ENCODE measurements at regions not wholly inside any gene's neighbourhood (a gene's known extent, or its start where the extent isn't known, plus 50 kb on each side); places are given as distances from the start of the nearest gene placed in this dataset.
"Not testable (repeated sequence)": the region's sequence is repeated elsewhere in the genome, so short reads cannot be mapped to it uniquely, and the experiment has no call there.

DNA sequence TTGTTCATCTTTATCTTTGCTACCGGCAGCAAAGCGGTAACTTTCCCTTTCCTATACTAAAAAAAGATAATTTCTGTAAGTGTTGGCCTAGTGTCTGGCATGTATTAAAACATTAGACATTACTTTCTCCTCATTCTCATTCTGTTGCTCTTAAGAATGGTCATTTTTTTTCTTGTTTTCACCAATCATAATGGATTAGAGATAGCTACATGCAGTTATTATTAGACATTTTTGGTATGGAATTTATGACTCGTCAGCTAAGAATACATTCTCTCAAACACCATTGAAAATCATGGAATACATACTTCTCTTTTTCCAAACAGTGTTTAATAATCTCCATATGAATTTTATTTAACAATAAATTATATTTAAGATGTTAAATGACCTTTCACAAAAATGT lies 1154.6 kb downstream of the BRINP3 start:
- H3K4me3 ChIP-seq (ENCODE audit: low read length): no peak overlapping the region
- no peaks in the 10 kb centered on the region for H3K36me3 ChIP-seq (ENCODE audit: insufficient read depth, low read length)
- no peaks in the 10 kb centered on the region for H3K9me3 ChIP-seq (ENCODE audit: low read length)
- no peaks in the 10 kb centered on the region for H3K27me3 ChIP-seq (ENCODE audit: insufficient read depth, low read length)
- no peak overlapping the region for H2AFZ ChIP-seq (ENCODE audit: low read depth, low read length)
- no peaks in the 10 kb centered on the region for H3K4me1 ChIP-seq (ENCODE audit: insufficient read depth, low read length)

GRCh38 chr1:189331071-189331470 lies 1146.6 kb downstream of the BRINP3 start:
- H3K36me3 ChIP-seq (ENCODE audit: insufficient read depth, low read length); H2AFZ ChIP-seq (ENCODE audit: low read depth, low read length); H3K27me3 ChIP-seq (ENCODE audit: insufficient read depth, low read length); H3K4me1 ChIP-seq (ENCODE audit: insufficient read depth, low read length); H3K9me3 ChIP-seq (ENCODE audit: low read length); H3K4me3 ChIP-seq (ENCODE audit: low read length): not testable (repeated sequence)

- no peaks in the 10 kb centered on the region for H3K36me3 ChIP-seq (ENCODE audit: insufficient read depth, low read length)
- no peaks in the 10 kb centered on the region for H3K9me3 ChIP-seq (ENCODE audit: low read length)
- H2AFZ ChIP-seq (ENCODE audit: low read depth, low read length): no peak overlapping the region
- no peak overlapping the region for H3K4me3 ChIP-seq (ENCODE audit: low read length)
- no peaks in the 10 kb centered on the region for H3K27me3 ChIP-seq (ENCODE audit: insufficient read depth, low read length)
- no peaks in the 10 kb centered on the region for H3K4me1 ChIP-seq (ENCODE audit: insufficient read depth, low read length)
Observed at GRCh38 chr1:189336115-189337100, 1141.3 kb downstream of the BRINP3 start.

GRCh38 chr1:189349607-189350006 lies 1128.1 kb downstream of the BRINP3 start:
- Histone ChIP-seq H2AFZ (ENCODE audit: low read depth, low read length) (peak overlapping the region; percentile 16), H3K9me3 (ENCODE audit: low read length) (no peaks in the 10 kb centered on the region), H3K36me3 (ENCODE audit: insufficient read depth, low read length) (no peaks in the 10 kb centered on the region), H3K4me1 (ENCODE audit: insufficient read depth, low read length) (peaks cover 2% of the 10 kb centered on the region), H3K27me3 (ENCODE audit: insufficient read depth, low read length) (no peaks in the 10 kb centered on the region), H3K4me3 (ENCODE audit: low read length) (no peak overlapping the region)

- Histone ChIP-seq H3K4me1 (ENCODE audit: insufficient read depth, low read length) (peaks cover 2% of the 10 kb centered on the region), H3K27me3 (ENCODE audit: insufficient read depth, low read length) (no peaks in the 10 kb centered on the region), H3K36me3 (ENCODE audit: insufficient read depth, low read length) (no peaks in the 10 kb centered on the region), H3K9me3 (ENCODE audit: low read length) (no peaks in the 10 kb centered on the region), H3K4me3 (ENCODE audit: low read length) (no peak overlapping the region), H2AFZ (ENCODE audit: low read depth, low read length) (peak overlapping the region; percentile 34)
Observed at GRCh38 chr1:189350983-189351616, 1126.6 kb downstream of the BRINP3 start.

DNA sequence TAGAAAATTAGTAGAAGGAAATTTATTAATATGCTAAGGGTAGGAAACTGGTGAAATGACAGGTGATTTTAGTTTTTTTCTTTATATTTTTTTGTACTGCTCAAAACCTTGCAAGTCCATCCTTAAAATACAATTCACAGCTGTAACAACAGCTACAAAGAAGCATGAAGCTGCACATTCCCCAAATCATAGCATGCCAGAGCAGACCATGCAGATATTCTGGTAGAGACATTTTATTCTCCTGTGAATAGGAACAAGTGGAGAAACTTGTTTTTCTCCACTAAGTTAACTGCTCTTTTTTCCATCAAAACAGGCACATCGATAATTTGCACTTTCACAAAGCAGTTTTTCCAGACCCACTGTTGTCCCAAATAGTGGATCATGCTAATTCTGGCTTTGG lies 1125.7 kb downstream of the BRINP3 start:
- Histone ChIP-seq H3K27me3 (ENCODE audit: insufficient read depth, low read length) (no peaks in the 10 kb centered on the region), H3K36me3 (ENCODE audit: insufficient read depth, low read length) (no peaks in the 10 kb centered on the region), H3K4me3 (ENCODE audit: low read length) (no peak overlapping the region), H3K9me3 (ENCODE audit: low read length) (no peaks in the 10 kb centered on the region), H3K4me1 (ENCODE audit: insufficient read depth, low read length) (peaks cover 2% of the 10 kb centered on the region), H2AFZ (ENCODE audit: low read depth, low read length) (no peak overlapping the region)

- Histone ChIP-seq H3K27me3 (ENCODE audit: insufficient read depth, low read length) (no peaks in the 10 kb centered on the region), H3K9me3 (ENCODE audit: low read length) (no peaks in the 10 kb centered on the region), H2AFZ (ENCODE audit: low read depth, low read length) (no peak overlapping the region), H3K4me3 (ENCODE audit: low read length) (no peak overlapping the region), H3K4me1 (ENCODE audit: insufficient read depth, low read length) (no peaks in the 10 kb centered on the region), H3K36me3 (ENCODE audit: insufficient read depth, low read length) (no peaks in the 10 kb centered on the region)
Observed at GRCh38 chr1:189356206-189356605, 1121.5 kb downstream of the BRINP3 start.

DNA sequence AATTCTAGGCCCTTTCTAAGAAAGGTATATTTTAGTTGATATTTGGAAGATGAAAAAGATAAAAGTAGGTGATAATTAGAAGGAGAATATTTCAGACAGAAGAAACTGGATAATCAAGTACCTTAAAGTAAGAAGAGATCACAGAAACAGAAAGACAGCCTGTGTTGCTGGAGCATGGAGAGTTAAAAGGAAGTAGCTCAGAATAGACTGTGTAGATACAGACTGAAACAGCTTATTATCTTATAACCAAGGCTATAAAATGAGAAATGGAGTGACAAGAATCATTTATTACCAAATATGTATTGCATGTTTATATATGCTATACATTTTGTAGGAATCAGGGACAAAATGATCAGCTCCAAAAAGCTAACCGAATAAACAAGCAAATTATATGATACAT lies 1120.3 kb downstream of the BRINP3 start:
- no peaks in the 10 kb centered on the region for H3K36me3 ChIP-seq (ENCODE audit: insufficient read depth, low read length)
- H3K27me3 ChIP-seq (ENCODE audit: insufficient read depth, low read length): no peaks in the 10 kb centered on the region
- H2AFZ ChIP-seq (ENCODE audit: low read depth, low read length): peak overlapping the region; percentile 23
- H3K9me3 ChIP-seq (ENCODE audit: low read length): no peaks in the 10 kb centered on the region
- H3K4me1 ChIP-seq (ENCODE audit: insufficient read depth, low read length): no peaks in the 10 kb centered on the region
- no peak overlapping the region for H3K4me3 ChIP-seq (ENCODE audit: low read length)

DNA sequence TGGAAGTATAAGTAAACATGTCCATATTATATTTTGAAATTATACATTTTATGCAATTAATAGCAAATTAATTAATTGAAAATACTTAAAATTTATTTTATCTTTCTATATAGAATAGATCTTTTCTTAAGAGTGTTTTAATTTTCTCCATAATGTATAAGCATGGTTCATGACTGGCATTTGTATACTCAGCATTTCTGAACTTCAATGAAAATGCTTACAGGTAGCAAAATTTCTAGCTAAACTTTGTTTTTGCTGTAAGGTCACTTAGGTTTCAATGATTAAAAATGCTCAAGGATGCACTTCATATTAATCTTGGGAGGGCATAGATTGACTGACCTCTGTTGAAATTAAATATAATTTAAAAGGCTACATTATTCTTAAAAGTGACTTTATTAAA lies 1108.1 kb downstream of the BRINP3 start:
- H3K27me3 ChIP-seq (ENCODE audit: insufficient read depth, low read length): no peaks in the 10 kb centered on the region
- no peaks in the 10 kb centered on the region for H3K4me1 ChIP-seq (ENCODE audit: insufficient read depth, low read length)
- no peaks in the 10 kb centered on the region for H3K9me3 ChIP-seq (ENCODE audit: low read length)
- no peak overlapping the region for H2AFZ ChIP-seq (ENCODE audit: low read depth, low read length)
- H3K4me3 ChIP-seq (ENCODE audit: low read length): no peak overlapping the region
- H3K36me3 ChIP-seq (ENCODE audit: insufficient read depth, low read length): no peaks in the 10 kb centered on the region

DNA sequence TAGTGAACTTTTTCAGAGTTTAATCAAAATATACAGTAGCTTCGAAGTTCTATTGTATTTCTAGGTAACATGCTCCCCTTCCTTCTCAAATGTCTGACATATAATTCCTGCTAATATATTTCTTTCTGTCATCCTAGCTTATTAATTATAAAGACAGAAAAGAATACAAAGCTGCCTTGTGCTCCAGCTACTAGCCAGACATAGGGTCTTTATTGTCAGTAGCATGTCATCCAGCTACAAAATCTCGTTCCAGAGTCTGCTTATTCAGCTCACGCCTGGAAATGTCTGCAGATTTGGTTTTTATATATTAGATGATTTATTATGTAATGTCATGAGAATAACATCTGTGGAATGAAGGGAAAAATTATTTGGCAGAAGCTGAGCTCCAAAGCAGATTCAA lies 1102.8 kb downstream of the BRINP3 start:
- H3K9me3 ChIP-seq (ENCODE audit: low read length): no peaks in the 10 kb centered on the region
- no peaks in the 10 kb centered on the region for H3K27me3 ChIP-seq (ENCODE audit: insufficient read depth, low read length)
- H3K36me3 ChIP-seq (ENCODE audit: insufficient read depth, low read length): no peaks in the 10 kb centered on the region
- H2AFZ ChIP-seq (ENCODE audit: low read depth, low read length): no peak overlapping the region
- no peaks in the 10 kb centered on the region for H3K4me1 ChIP-seq (ENCODE audit: insufficient read depth, low read length)
- no peak overlapping the region for H3K4me3 ChIP-seq (ENCODE audit: low read length)

GRCh38 chr1:189405419-189405818 lies 1072.2 kb downstream of the BRINP3 start:
- no peaks in the 10 kb centered on the region for H3K27me3 ChIP-seq (ENCODE audit: insufficient read depth, low read length)
- no peak overlapping the region for H3K4me3 ChIP-seq (ENCODE audit: low read length)
- no peaks in the 10 kb centered on the region for H3K36me3 ChIP-seq (ENCODE audit: insufficient read depth, low read length)
- peaks cover 5% of the 10 kb centered on the region for H3K4me1 ChIP-seq (ENCODE audit: insufficient read depth, low read length)
- H2AFZ ChIP-seq (ENCODE audit: low read depth, low read length): peak overlapping the region; percentile 1
- no peaks in the 10 kb centered on the region for H3K9me3 ChIP-seq (ENCODE audit: low read length)

DNA sequence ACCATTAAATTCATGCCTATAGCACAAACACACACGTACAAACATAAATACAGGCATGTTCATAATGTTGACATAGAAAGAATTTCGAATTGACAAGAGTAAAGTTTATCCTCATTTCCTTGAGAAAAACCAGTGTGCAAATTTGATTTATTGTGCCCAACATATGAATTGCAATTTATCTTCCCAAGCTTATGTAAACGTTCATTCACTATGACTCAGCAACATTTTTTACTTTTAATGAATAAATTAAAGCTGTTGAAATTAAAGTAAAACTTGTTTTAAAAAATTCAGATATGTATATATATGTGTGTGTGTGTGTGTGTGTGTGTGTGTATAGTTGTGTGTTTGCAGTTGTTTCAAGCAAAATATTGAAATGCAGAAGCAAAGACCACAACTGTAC lies 1067.9 kb downstream of the BRINP3 start:
- H3K4me1 ChIP-seq (ENCODE audit: insufficient read depth, low read length): peaks cover 5% of the 10 kb centered on the region
- no peak overlapping the region for H3K4me3 ChIP-seq (ENCODE audit: low read length)
- no peaks in the 10 kb centered on the region for H3K27me3 ChIP-seq (ENCODE audit: insufficient read depth, low read length)
- H2AFZ ChIP-seq (ENCODE audit: low read depth, low read length): no peak overlapping the region
- no peaks in the 10 kb centered on the region for H3K9me3 ChIP-seq (ENCODE audit: low read length)
- no peaks in the 10 kb centered on the region for H3K36me3 ChIP-seq (ENCODE audit: insufficient read depth, low read length)

- Histone ChIP-seq H3K36me3 (ENCODE audit: insufficient read depth, low read length) (no peaks in the 10 kb centered on the region), H3K4me3 (ENCODE audit: low read length) (no peak overlapping the region), H3K9me3 (ENCODE audit: low read length) (no peaks in the 10 kb centered on the region), H2AFZ (ENCODE audit: low read depth, low read length) (no peak overlapping the region), H3K4me1 (ENCODE audit: insufficient read depth, low read length) (no peaks in the 10 kb centered on the region), H3K27me3 (ENCODE audit: insufficient read depth, low read length) (no peaks in the 10 kb centered on the region)
Observed at GRCh38 chr1:189424746-189425331, 1052.8 kb downstream of the BRINP3 start.

All from neuron (in vitro differentiated cells).